Cerebellar nuclear complex (tissue), 1 donor: ENCODE measurements at regions not wholly inside any gene's neighbourhood (a gene's known extent, or its start where the extent isn't known, plus 50 kb on each side); places are given as distances from the start of the nearest gene placed in this dataset.

ENCODE experiments used
- DNase-seq, 2 experiments: peaks; one replicate each; lab custom pipeline; 2025; lab: John Stamatoyannopoulos, UW

- DNase-seq, result no peak
Measured at GRCh38 chr17:68184816-68185436, 62.9 kb upstream of the AMZ2 start.

- no peak for DNase-seq
Measured at GRCh38 chr17:68185820-68186219, 62.0 kb upstream of the AMZ2 start.

GRCh38 chr17:68190495-68190894, 57.3 kb upstream of the AMZ2 start:
- DNase-seq, result no peak

GRCh38 chr17:68195667-68196393, 52.0 kb upstream of the AMZ2 start:
- no peak for DNase-seq

GRCh38 chr17:68196394-68197090, 51.3 kb upstream of the AMZ2 start:
- no peak for DNase-seq

GRCh38 chr17:68197091-68197996, 50.5 kb upstream of the AMZ2 start:
- no peak for DNase-seq

GRCh38 chr17:68197997-68198930, 49.6 kb upstream of the AMZ2 start:
- no peak for DNase-seq
